ENCODE measurements at regions not wholly inside any gene's neighbourhood (a gene's known extent, or its start where the extent isn't known, plus 50 kb on each side); places are given as distances from the start of the nearest gene placed in this dataset.

DNA sequence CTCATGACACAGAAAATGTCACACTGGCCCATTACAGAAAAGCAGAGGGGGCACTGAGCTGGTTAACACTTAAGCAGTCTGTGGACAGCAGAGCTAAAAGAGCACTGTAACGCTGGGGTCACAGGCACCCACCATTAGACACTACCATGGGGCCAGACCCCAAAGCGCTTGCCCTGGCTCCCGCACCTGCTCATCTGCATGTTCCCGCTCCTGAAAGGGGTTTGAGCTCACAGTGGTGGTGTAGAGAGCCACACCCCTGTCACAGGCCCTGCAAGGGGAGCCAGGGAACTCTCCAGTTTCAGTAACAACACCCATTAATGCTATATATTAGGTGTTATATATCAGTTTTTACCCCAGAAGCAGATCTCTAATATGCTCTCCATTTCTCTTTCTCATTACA lies 187.0 kb downstream of the ANKRD50 start:
- intact Hi-C loops (cut with DNase I): no loop called here
- Histone ChIP-seq H3K27me3 (no peaks in the 10 kb centered on the region), H3K4me3 (no peak overlapping the region), H3K9me3 (no peaks in the 10 kb centered on the region), H3K4me1 (no peaks in the 10 kb centered on the region), H3K36me3 (no peaks in the 10 kb centered on the region), H3K27ac (no peak overlapping the region)
- DNase-seq: no peak
- TF ChIP-seq POLR2A (IDR thresholded peaks at IDR 0.05): no peak
- TF ChIP-seq, protein P1, sequence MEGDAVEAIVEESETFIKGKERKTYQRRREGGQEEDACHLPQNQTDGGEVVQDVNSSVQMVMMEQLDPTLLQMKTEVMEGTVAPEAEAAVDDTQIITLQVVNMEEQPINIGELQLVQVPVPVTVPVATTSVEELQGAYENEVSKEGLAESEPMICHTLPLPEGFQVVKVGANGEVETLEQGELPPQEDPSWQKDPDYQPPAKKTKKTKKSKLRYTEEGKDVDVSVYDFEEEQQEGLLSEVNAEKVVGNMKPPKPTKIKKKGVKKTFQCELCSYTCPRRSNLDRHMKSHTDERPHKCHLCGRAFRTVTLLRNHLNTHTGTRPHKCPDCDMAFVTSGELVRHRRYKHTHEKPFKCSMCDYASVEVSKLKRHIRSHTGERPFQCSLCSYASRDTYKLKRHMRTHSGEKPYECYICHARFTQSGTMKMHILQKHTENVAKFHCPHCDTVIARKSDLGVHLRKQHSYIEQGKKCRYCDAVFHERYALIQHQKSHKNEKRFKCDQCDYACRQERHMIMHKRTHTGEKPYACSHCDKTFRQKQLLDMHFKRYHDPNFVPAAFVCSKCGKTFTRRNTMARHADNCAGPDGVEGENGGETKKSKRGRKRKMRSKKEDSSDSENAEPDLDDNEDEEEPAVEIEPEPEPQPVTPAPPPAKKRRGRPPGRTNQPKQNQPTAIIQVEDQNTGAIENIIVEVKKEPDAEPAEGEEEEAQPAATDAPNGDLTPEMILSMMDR (IDR thresholded peaks at IDR 0.05): no peak
- WGBS, 2 donors: 90 to 100% methylated on average over 2 to 4 of the region's 4 CpGs

DNA sequence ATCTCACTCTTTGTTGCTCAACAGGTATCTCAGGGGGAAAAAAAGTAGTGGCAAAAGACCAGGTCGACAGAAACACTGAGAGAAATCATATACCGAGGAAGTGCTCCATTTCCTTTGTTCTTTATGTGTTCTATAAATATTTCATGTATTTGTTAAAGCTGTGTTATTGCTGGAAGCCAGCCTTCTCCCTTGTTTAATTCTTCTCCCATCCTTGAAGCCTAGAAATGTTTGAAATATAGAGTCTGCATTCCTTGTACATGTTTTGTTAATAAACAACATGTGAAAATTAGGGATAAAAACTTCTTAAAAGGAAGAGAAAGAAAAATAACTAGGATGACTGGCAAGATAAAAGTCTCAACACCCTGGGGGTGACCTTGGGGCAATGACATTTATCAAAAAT lies 186.2 kb downstream of the ANKRD50 start:
- intact Hi-C loops (cut with DNase I): no loop called here
- TF ChIP-seq, protein P1 (IDR thresholded peaks at IDR 0.05): no peak
- TF ChIP-seq POLR2A (IDR thresholded peaks at IDR 0.05): no peak
- Histone ChIP-seq H3K4me3 (no peak overlapping the region), H3K4me1 (no peaks in the 10 kb centered on the region), H3K27ac (no peak overlapping the region), H3K36me3 (no peaks in the 10 kb centered on the region), H3K9me3 (no peaks in the 10 kb centered on the region), H3K27me3 (no peaks in the 10 kb centered on the region)
- no peak for DNase-seq
- WGBS, 2 donors: 8 to 35% methylated on average over 2 of the region's 2 CpGs

DNA sequence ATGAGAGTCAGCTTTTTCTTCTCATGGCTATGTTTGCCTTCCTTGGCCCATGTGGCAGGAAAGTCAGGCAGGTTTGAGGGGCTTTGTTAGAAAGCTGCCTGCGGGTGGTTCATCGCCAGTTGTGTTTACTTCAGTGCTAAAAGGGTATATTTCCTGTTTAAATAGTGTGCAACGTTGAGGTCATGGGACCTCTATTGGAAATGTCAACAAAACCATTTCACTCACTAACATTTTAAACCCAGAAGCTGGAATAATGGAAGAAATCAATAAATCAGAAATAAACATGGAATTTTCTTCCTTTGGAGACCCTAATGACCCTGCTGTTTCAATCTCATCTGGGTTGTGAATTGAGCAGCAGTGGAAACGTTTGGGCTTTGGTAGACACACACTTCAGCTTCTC lies 185.8 kb downstream of the ANKRD50 start:
- intact Hi-C loops (cut with DNase I): no loop called here
- 52 to 53% methylated on average over 4 of the region's 4 CpGs for WGBS, 2 donors
- no peaks in the 10 kb centered on the region for H3K36me3 ChIP-seq
- no peaks in the 10 kb centered on the region for H3K9me3 ChIP-seq
- TF ChIP-seq, protein P1 (IDR thresholded peaks at IDR 0.05): no peak
- TF ChIP-seq POLR2A (IDR thresholded peaks at IDR 0.05): no peak
- H3K27me3 ChIP-seq: no peaks in the 10 kb centered on the region
- no peaks in the 10 kb centered on the region for H3K4me1 ChIP-seq
- no peak overlapping the region for H3K4me3 ChIP-seq
- no peak for DNase-seq
- H3K27ac ChIP-seq: no peak overlapping the region

DNA sequence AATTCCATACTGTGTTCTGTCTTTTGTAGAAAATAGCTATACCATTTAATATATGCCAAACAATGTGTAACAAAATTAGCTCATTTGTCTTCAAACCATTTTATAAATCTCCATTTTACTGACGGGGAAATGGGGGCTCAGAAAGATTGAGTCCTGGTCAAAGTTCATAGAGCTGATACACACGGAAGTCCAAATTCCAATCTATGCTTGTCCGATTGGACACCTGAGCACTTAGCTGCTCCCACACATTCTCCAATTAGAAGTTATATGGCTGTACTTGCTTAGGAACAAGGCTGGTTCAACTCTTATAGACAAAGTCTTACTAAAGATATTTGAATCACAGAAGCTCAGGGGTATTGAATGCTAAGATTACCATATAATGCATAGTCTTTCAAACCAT lies 185.2 kb downstream of the ANKRD50 start:
- 88 to 95% methylated on average over 3 of the region's 3 CpGs for WGBS, 2 donors
- intact Hi-C loops (cut with DNase I): no loop called here
- no peak for TF ChIP-seq POLR2A (IDR thresholded peaks at IDR 0.05)
- TF ChIP-seq, protein P1 (IDR thresholded peaks at IDR 0.05): no peak
- H3K27me3 ChIP-seq: no peaks in the 10 kb centered on the region
- DNase-seq: no peak
- H3K36me3 ChIP-seq: no peaks in the 10 kb centered on the region
- no peak overlapping the region for H3K4me3 ChIP-seq
- H3K27ac ChIP-seq: no peak overlapping the region
- H3K9me3 ChIP-seq: no peaks in the 10 kb centered on the region
- no peaks in the 10 kb centered on the region for H3K4me1 ChIP-seq

DNA sequence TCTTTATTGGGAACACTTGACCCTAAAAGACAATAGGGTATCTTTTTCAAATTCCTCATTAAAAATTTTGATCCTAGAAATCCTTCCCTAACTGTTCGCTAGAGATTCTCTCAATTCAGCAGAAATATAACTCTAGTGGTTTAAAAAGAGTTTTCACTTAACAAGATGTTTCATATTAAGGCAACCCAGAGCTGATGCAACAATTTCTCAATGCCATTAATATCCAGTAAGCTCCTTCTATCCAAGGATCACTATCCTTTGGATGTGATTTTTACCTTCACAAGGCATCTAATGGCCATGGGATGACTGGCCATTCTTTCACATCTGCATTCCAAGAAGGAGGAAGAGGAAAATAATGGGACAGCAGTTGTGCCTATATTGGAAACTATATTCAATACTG lies 183.4 kb downstream of the ANKRD50 start:
- 80 to 88% methylated on average over 1 of the region's 1 CpG for WGBS, 2 donors
- no peaks in the 10 kb centered on the region for H3K9me3 ChIP-seq
- no peak overlapping the region for H3K4me3 ChIP-seq
- H3K36me3 ChIP-seq: no peaks in the 10 kb centered on the region
- intact Hi-C loops (cut with DNase I): no loop called here
- no peaks in the 10 kb centered on the region for H3K4me1 ChIP-seq
- no peak for TF ChIP-seq POLR2A (IDR thresholded peaks at IDR 0.05)
- TF ChIP-seq, protein P1 (IDR thresholded peaks at IDR 0.05): no peak
- DNase-seq: no peak
- H3K27me3 ChIP-seq: no peaks in the 10 kb centered on the region
- H3K27ac ChIP-seq: no peak overlapping the region

Measured in esophagus squamous epithelium (tissue), 5 donors.